IPS-20b (cell line): ENCODE measurements at regions not wholly inside any gene's neighbourhood (a gene's known extent, or its start where the extent isn't known, plus 50 kb on each side); places are given as distances from the start of the nearest gene placed in this dataset.

ENCODE experiments used
- H3K27ac ChIP-seq: one replicate; pipeline ENCODE4 v1.5.1; 2013; ENCODE audit warnings: low read length
- H3K27me3 ChIP-seq: 2 replicates; pipeline ENCODE4 v1.6.1; 2013; ENCODE audit warnings: mild to moderate bottlenecking, low read length, inconsistent platforms; ENCODE audit not compliant: insufficient read depth
- H3K36me3 ChIP-seq: 2 replicates; pipeline ENCODE4 v1.6.1; 2013; ENCODE audit warnings: low read depth, mild to moderate bottlenecking, inconsistent platforms, low read length, moderate library complexity; ENCODE audit not compliant: insufficient read depth
- H3K4me1 ChIP-seq: 2 replicates; pipeline ENCODE4 v1.6.1; 2013; ENCODE audit warnings: mild to moderate bottlenecking, control low read depth, inconsistent platforms, low read length, moderate library complexity; ENCODE audit not compliant: insufficient read depth
- H3K4me3 ChIP-seq: 2 replicates; pipeline ENCODE4 v1.5.1; 2013; ENCODE audit warnings: mild to moderate bottlenecking, low read length, inconsistent platforms
- H3K9ac ChIP-seq: 2 replicates; pipeline ENCODE4 v1.6.1; 2013; ENCODE audit warnings: low read depth, mild to moderate bottlenecking, inconsistent platforms, low read length, moderate library complexity
- H3K9me3 ChIP-seq: 2 replicates; pipeline ENCODE4 v1.6.1; 2013; ENCODE audit warnings: mild to moderate bottlenecking, low read depth, low read length, inconsistent platforms; ENCODE audit not compliant: insufficient read depth

DNA sequence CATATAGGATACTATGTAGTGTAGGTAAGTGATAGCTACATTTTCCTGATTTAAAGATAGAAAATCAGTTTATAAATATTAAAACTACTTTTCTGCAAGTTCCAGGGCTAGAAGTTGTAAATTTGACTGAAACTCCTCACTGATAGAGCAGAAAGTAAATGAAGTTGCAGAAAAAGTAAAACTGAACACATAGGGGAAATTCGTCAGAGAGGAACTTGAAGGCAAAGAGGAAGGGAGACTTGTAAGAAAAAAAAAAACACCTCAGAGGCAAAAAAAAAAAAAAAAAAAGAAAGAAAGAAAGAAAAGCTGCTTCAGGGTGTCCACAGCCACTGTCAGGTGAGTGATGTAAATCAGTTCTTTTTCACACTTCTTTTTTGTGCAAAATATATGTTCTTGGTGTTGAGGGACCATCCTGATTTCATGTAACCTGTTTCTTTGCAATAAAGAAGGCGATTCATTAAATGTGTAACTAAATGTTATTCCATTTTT, 336.2 kb upstream of the ZNF462 start:
- Histone ChIP-seq H3K27me3 (no peaks in the 10 kb centered on the region), H3K4me1 (0 out of 2 replicates have a peak, but pooled peaks cover 3% of the 10 kb centered on the region), H3K9ac (no peak overlapping the region), H3K4me3 (no peak overlapping the region), H3K27ac (no peak overlapping the region), H3K9me3 (no peaks in the 10 kb centered on the region), H3K36me3 (no peaks in the 10 kb centered on the region)

DNA sequence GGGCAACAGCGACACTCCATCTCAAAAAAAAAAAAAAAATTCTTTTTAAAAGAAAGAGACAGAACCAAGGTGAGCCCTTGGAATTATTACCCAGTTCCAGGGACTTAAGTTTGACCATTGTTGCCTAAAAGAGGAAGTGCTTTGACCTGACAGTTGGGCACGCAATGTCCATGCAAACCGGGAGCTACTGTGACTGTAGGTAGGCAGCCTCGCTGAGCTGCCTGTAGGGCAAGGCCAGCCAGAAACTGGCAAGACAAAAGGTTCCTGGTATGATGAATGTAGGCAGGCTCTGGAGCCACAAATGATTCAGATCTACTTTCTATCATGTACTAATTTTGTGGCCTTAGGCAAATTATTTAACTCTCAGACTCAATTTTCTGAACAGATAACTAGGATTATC, 334.8 kb upstream of the ZNF462 start:
- no peaks in the 10 kb centered on the region for H3K9me3 ChIP-seq
- H3K27ac ChIP-seq: no peak overlapping the region
- H3K4me1 ChIP-seq: 0 out of 2 replicates have a peak, but pooled peaks cover 3% of the 10 kb centered on the region
- H3K27me3 ChIP-seq: no peaks in the 10 kb centered on the region
- H3K9ac ChIP-seq: no peak overlapping the region
- H3K36me3 ChIP-seq: no peaks in the 10 kb centered on the region
- H3K4me3 ChIP-seq: no peak overlapping the region

GRCh38 chr9:106529616-106530015, 333.4 kb upstream of the ZNF462 start:
- no peaks in the 10 kb centered on the region for H3K9me3 ChIP-seq
- no peak overlapping the region for H3K27ac ChIP-seq

DNA sequence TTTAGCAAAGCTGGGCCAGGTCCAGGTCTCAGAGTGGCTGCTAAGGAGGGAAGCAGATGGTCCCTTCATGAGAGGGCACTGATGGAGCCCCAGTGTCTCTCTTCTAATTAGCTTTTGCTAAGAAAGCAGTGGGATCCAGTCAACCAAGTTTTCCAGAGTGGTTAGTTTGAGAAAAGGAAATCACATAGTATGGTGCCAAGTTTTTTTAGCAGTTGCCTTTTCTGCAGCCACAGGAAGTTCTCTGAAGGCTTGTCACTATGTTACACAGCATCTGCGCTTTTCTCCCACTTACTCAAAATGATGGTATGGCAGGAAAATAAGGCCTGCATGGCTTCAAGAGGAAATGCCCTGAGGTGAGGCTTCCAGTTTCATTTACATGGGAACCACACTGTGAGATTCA, 331.5 kb upstream of the ZNF462 start:
- 0 out of 2 replicates have a peak, but pooled peaks cover under 1% of the 10 kb centered on the region for H3K4me1 ChIP-seq
- no peaks in the 10 kb centered on the region for H3K9me3 ChIP-seq
- H3K36me3 ChIP-seq: no peaks in the 10 kb centered on the region
- no peak overlapping the region for H3K27ac ChIP-seq
- no peak overlapping the region for H3K9ac ChIP-seq
- no peaks in the 10 kb centered on the region for H3K27me3 ChIP-seq
- H3K4me3 ChIP-seq: no peak overlapping the region

More at GRCh38 chr9:106529616-106530015, 333.4 kb upstream of the ZNF462 start:
- no peak overlapping the region for H3K9ac ChIP-seq
- H3K4me3 ChIP-seq: no peak overlapping the region
- 0 out of 2 replicates have a peak, but pooled peaks cover 3% of the 10 kb centered on the region for H3K4me1 ChIP-seq
- no peaks in the 10 kb centered on the region for H3K27me3 ChIP-seq
- no peaks in the 10 kb centered on the region for H3K36me3 ChIP-seq

DNA sequence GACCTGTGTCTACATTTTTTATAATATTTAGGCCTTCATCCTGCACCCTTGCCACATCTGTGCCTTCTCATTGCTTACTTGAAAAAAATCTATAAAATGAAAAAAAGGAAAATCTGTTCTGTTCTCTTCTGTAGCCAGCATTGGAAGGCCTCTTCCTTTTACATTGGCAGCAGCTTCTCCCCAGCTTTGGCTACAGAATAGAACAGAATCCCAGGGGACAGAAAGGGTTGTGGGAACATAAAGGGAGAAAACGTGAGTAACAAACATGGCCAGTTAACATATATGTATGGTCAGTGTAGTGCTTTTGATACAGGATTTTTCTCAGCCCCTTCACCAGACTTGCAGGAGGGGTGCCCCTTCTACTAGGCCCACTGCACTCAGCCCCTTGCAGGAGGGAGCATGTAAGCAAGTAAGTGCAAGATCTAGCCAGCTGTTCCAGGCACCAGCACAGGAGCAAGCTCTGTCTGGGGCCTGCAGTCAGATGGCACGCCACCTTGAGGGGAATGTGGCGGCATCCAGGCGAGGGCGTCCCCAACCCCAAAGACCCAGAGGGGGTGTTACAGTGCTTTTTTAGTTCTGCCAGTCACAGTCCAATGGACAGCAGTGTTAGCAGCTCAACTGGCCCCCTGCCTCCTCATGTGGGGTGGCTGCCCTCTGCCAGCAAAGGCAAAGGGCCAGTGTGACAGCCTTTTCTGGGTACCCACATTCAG, 330.5 kb upstream of the ZNF462 start:
- no peaks in the 10 kb centered on the region for H3K4me1 ChIP-seq

GRCh38 chr9:106534800-106535199, 328.2 kb upstream of the ZNF462 start:
- Histone ChIP-seq H3K4me1 (no peaks in the 10 kb centered on the region), H3K9me3 (no peaks in the 10 kb centered on the region), H3K36me3 (no peaks in the 10 kb centered on the region), H3K27ac (no peak overlapping the region), H3K27me3 (no peaks in the 10 kb centered on the region), H3K4me3 (no peak overlapping the region), H3K9ac (no peak overlapping the region)

More for the DNA sequence above, 330.5 kb upstream of the ZNF462 start:
- no peak overlapping the region for H3K9ac ChIP-seq
- no peaks in the 10 kb centered on the region for H3K36me3 ChIP-seq
- H3K9me3 ChIP-seq: no peaks in the 10 kb centered on the region
- H3K27me3 ChIP-seq: no peaks in the 10 kb centered on the region
- H3K27ac ChIP-seq: no peak overlapping the region
- no peak overlapping the region for H3K4me3 ChIP-seq

DNA sequence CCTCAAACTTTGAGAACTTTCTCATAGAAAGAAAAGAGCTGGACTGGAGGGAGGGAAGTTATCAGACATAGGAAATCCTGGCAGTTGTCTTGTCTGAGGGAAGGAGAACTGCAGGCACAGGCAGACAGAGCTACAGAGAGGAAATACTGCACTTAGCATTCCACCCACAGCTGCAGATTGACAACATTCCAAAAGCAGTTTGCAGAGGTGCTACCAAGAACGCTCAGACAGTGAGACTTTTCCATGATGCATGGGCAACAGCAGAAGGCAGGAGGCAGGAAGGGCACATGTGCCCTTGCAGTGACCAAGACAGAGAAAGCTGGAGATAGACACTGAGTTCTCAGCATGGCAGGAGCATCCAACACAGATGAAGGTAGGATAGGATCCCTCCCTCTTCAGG, 327.5 kb upstream of the ZNF462 start:
- Histone ChIP-seq H3K27ac (no peak overlapping the region), H3K4me1 (no peaks in the 10 kb centered on the region), H3K9me3 (no peaks in the 10 kb centered on the region), H3K36me3 (no peaks in the 10 kb centered on the region), H3K9ac (no peak overlapping the region), H3K27me3 (no peaks in the 10 kb centered on the region), H3K4me3 (no peak overlapping the region)

DNA sequence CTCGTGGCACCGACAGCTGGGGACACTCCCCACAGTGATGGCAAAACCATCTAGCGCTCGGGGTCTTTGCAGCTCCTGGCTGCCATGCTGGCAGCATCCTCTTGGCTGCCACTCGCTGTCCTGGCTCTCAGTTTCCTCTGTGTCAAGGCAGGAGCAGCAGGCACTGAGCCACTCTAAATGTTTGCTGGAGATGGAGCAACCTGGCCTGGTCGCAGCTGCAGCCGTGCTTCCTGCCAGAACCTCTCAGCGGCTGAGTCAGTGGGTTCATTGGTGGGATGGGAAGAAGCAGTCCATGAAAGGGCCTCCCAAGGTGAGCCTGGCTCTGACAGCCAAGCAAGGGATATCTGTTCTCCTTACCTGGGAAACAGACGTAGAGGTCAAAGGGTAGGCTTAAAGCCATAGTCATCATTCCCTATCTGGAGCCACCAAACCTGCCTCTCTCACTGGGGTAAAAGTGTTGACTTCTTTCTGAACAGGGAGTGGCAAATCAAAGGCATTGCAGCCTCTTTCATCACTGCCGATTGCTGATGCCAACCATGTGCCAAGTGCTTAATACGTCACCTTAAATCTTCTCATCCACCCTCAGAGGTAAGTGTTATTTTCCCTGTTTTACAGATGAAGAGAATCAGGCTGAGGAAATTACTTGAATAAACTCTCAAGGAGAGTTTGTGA, 304.8 kb upstream of the ZNF462 start:
- Histone ChIP-seq H3K4me3 (no peak overlapping the region), H3K27ac (no peak overlapping the region), H3K4me1 (no peaks in the 10 kb centered on the region), H3K36me3 (no peaks in the 10 kb centered on the region), H3K9me3 (peaks cover 8% of the 10 kb centered on the region), H3K27me3 (no peaks in the 10 kb centered on the region), H3K9ac (no peak overlapping the region)

DNA sequence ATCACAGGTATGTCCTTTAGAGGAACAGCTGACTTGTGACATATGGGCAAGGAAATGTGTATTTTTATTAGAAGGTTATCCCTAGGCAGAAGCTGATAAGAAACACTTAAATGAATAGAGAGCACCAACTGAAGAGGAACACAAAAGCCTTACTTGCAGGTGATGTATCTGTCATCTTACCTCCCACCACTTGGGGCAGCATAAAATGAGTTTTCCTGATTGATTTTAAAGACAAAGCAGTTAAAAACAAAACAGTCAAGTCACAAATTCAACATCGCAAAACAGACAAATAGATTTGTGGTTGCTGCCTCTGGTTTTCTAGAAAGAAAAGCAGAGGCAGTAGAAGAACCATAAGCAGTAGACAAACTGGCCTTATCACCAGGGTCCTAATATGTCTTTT, 302.4 kb upstream of the ZNF462 start:
- Histone ChIP-seq H3K9ac (no peak overlapping the region), H3K36me3 (no peaks in the 10 kb centered on the region), H3K4me3 (no peak overlapping the region), H3K27ac (no peak overlapping the region), H3K27me3 (no peaks in the 10 kb centered on the region), H3K9me3 (no peaks in the 10 kb centered on the region), H3K4me1 (no peaks in the 10 kb centered on the region)

DNA sequence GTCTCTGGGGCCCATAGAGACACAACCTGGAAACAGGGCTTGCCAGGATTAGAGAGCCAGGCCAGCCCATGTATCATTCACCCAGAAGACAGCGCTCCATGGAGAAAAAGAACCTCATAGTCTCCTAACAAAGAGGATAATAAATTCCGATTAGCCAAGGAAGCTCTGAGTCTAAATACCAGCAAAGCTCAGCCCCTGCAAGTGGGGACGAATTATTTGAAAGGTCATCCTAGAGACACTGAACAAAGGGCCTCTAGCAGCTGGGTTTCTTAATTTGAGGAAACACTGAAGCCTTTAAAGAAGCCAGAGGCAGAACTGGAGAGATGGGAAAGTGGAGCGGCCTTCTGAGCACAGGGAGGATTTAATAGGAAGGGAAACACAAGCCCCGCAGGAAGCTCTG, 287.1 kb upstream of the ZNF462 start:
- no peaks in the 10 kb centered on the region for H3K36me3 ChIP-seq
- no peaks in the 10 kb centered on the region for H3K9me3 ChIP-seq
- H3K9ac ChIP-seq: no peak overlapping the region
- no peak overlapping the region for H3K27ac ChIP-seq
- H3K4me1 ChIP-seq: no peaks in the 10 kb centered on the region; the same call in 1 of the 2 replicates
- H3K4me3 ChIP-seq: no peak overlapping the region
- H3K27me3 ChIP-seq: no peaks in the 10 kb centered on the region

- H3K9me3 ChIP-seq: no peaks in the 10 kb centered on the region
- no peak overlapping the region for H3K9ac ChIP-seq
- no peaks in the 10 kb centered on the region; the same call in 1 of the 2 replicates for H3K4me1 ChIP-seq
- no peak overlapping the region for H3K4me3 ChIP-seq
- H3K27ac ChIP-seq: no peak overlapping the region
- H3K36me3 ChIP-seq: no peaks in the 10 kb centered on the region
- no peaks in the 10 kb centered on the region for H3K27me3 ChIP-seq
Measured at GRCh38 chr9:106576232-106576760, 286.7 kb upstream of the ZNF462 start.

GRCh38 chr9:106577121-106577520, 285.8 kb upstream of the ZNF462 start:
- H3K27me3 ChIP-seq: no peaks in the 10 kb centered on the region
- no peak overlapping the region for H3K27ac ChIP-seq
- H3K9me3 ChIP-seq: no peaks in the 10 kb centered on the region
- no peaks in the 10 kb centered on the region for H3K36me3 ChIP-seq
- no peak overlapping the region for H3K9ac ChIP-seq
- no peaks in the 10 kb centered on the region; the same call in 1 of the 2 replicates for H3K4me1 ChIP-seq
- H3K4me3 ChIP-seq: no peak overlapping the region
